H1 (cell line): ENCODE measurements at regions not wholly inside any gene's neighbourhood (a gene's known extent, or its start where the extent isn't known, plus 50 kb on each side); places are given as distances from the start of the nearest gene placed in this dataset.

Experiments used
- CTCF ChIA-PET: fragments of 300-600 bp; sonication (Branson Sonifier 250); formaldehyde crosslinking; loops from one replicate; lab custom pipeline; 2021; ENCODE audit not compliant: partially characterized antibody; lab: Charles Lee
- POLR2A ChIA-PET: fragments of 300-600 bp; sonication (Branson Sonifier 250); formaldehyde crosslinking; loops from one replicate; lab custom pipeline; 2021; ENCODE audit warnings: inconsistent platforms; ENCODE audit not compliant: partially characterized antibody; lab: Charles Lee
- DNase-seq, 2 experiments: peaks; one replicate each; pipeline versions ENCODE4 v3.0.0 to v3.0.0-alpha.2; 2010 to 2022; ENCODE audit warnings: low spot score in 2 of 2, low read depth in 1 of 2, mixed read lengths in 1 of 2
- FAIRE-seq: peaks from 2 replicates; lab custom pipeline; 2011; peaks lifted over from hg19 to GRCh38; lab: Jason Lieb, UNC
- H2AFZ ChIP-seq: 2 replicates; pipeline ENCODE4 v1.8.1; 2012; ENCODE audit warnings: low read length, inconsistent platforms
- H2AK5ac ChIP-seq: 2 replicates; pipeline ENCODE4 v1.6.1; 2013; ENCODE audit warnings: low read depth, low read length
- H2BK120ac ChIP-seq: replicated peaks from 2 replicates; pipeline ENCODE3; 2013; ENCODE audit warnings: low read depth, low read length, inconsistent platforms
- H2BK12ac ChIP-seq: 2 replicates; pipeline ENCODE4 v1.6.1; 2013; ENCODE audit warnings: low read depth, low read length
- H2BK15ac ChIP-seq: 2 replicates; pipeline ENCODE4 v1.6.1; 2013; ENCODE audit warnings: low read length
- H2BK20ac ChIP-seq: 2 replicates; pipeline ENCODE4 v1.6.1; 2013; ENCODE audit warnings: low read length
- H2BK5ac ChIP-seq: 2 replicates; pipeline ENCODE4 v1.6.1; 2013; ENCODE audit warnings: low read depth, low read length
- H3K14ac ChIP-seq: 2 replicates; pipeline ENCODE4 v1.6.1; 2013; ENCODE audit warnings: inconsistent platforms; ENCODE audit not compliant: insufficient read length
- H3K18ac ChIP-seq: 2 replicates; pipeline ENCODE4 v1.6.1; 2013; ENCODE audit warnings: low read length; ENCODE audit errors: extremely low read depth
- H3K23ac ChIP-seq: 2 replicates; pipeline ENCODE4 v1.6.1; 2013; ENCODE audit warnings: inconsistent platforms; ENCODE audit not compliant: insufficient read length
- H3K23me2 ChIP-seq: 2 replicates; pipeline ENCODE4 v1.6.1; 2013; ENCODE audit warnings: low read depth, low read length
- H3K27ac ChIP-seq: 2 replicates; pipeline ENCODE4 v1.6.1; 2011; ENCODE audit warnings: low read depth, low read length, inconsistent platforms
- H3K27me3 ChIP-seq, 4 experiments: replicated peaks in 1 of 4; 1 replicate in 1 of 4; 2 replicates in 3 of 4; pipeline versions ENCODE4 v1.6.1 to v1.8.1; 2011 to 2013; ENCODE audit warnings: low read length in 3 of 4, mild to moderate bottlenecking in 3 of 4, inconsistent platforms in 2 of 4, mixed read lengths in 2 of 4, moderate library complexity in 1 of 4; ENCODE audit not compliant: control insufficient read depth in 3 of 4, insufficient read depth in 3 of 4; ENCODE audit errors: extremely low read depth in 1 of 4
- H3K36me3 ChIP-seq, 4 experiments: 2 replicates each; pipeline versions ENCODE4 v1.6.1 to v1.8.1; 2011 to 2013; ENCODE audit warnings: mild to moderate bottlenecking in 4 of 4, low read length in 3 of 4, moderate library complexity in 2 of 4, control low read depth in 1 of 4, inconsistent platforms in 1 of 4; ENCODE audit not compliant: insufficient read depth in 4 of 4, control insufficient read depth in 2 of 4
- H3K4ac ChIP-seq: replicated peaks from 2 replicates; pipeline ENCODE3; 2013; ENCODE audit warnings: low read length, low read depth, mixed read lengths, inconsistent platforms; ENCODE audit not compliant: insufficient read length
- H3K4me1 ChIP-seq, 4 experiments: replicated peaks in 1 of 4; 1 replicate in 1 of 4; 2 replicates in 3 of 4; pipeline versions ENCODE4 v1.6.1 to v1.8.1; 2011 to 2013; ENCODE audit warnings: low read length in 3 of 4, inconsistent platforms in 2 of 4, mixed read lengths in 1 of 4; ENCODE audit not compliant: insufficient read depth in 4 of 4, control insufficient read depth in 3 of 4
- H3K4me2 ChIP-seq, 2 experiments: 2 replicates each; pipeline versions ENCODE4 v1.6.1 to v1.8.1; 2011 to 2013; ENCODE audit warnings: low read depth in 2 of 2, low read length in 2 of 2, control low read depth in 1 of 2, inconsistent platforms in 1 of 2, mild to moderate bottlenecking in 1 of 2; ENCODE audit not compliant: insufficient read depth in 1 of 2
- H3K4me3 ChIP-seq, 4 experiments: fragments of 200-600, 300-600 bp in 1 of 4; sonication (generic), shearing (Covaris generic), sonication (Bioruptor Twin) in 1 of 4; 2 replicates each; pipeline versions ENCODE4 v1.5.1 to v1.8.1; 2011 to 2016; ENCODE audit warnings: low read length in 4 of 4, low read depth in 3 of 4, control low read depth in 2 of 4, inconsistent platforms in 2 of 4, mild to moderate bottlenecking in 2 of 4, mixed read lengths in 1 of 4, moderate library complexity in 1 of 4; ENCODE audit not compliant: insufficient read depth in 2 of 4; ENCODE audit errors: extremely low read depth in 1 of 4
- H3K56ac ChIP-seq: replicated peaks from 2 replicates; pipeline ENCODE3; 2013; ENCODE audit warnings: low read depth, mild to moderate bottlenecking, mixed read lengths, low read length, inconsistent platforms; ENCODE audit not compliant: insufficient read length
- H3K79me1 ChIP-seq: 2 replicates; pipeline ENCODE4 v1.6.1; 2013; ENCODE audit warnings: low read depth, low read length, control low read depth
- H3K79me2 ChIP-seq, 2 experiments: 2 replicates each; pipeline versions ENCODE4 v1.6.1 to v1.8.1; 2012 to 2013; ENCODE audit warnings: low read length in 2 of 2, mild to moderate bottlenecking in 2 of 2, inconsistent platforms in 1 of 2; ENCODE audit not compliant: insufficient read depth in 2 of 2, control insufficient read depth in 1 of 2
- H3K9ac ChIP-seq, 4 experiments: replicated peaks in 1 of 4; 1 replicate in 1 of 4; 2 replicates in 3 of 4; pipeline versions ENCODE4 v1.6.1 to v1.8.1; 2011 to 2013; ENCODE audit warnings: low read depth in 3 of 4, low read length in 3 of 4, control low read depth in 2 of 4, mild to moderate bottlenecking in 2 of 4, moderate library complexity in 2 of 4, inconsistent platforms in 1 of 4; ENCODE audit errors: extremely low read depth in 1 of 4
- H3K9me3 ChIP-seq, 2 experiments: 2 replicates each; pipeline versions ENCODE4 v1.6.1 to v1.8.1; 2012 to 2013; ENCODE audit warnings: mild to moderate bottlenecking in 2 of 2, moderate library complexity in 2 of 2, control low read depth in 1 of 2, inconsistent platforms in 1 of 2, low read depth in 1 of 2, low read length in 1 of 2, mixed read lengths in 1 of 2; ENCODE audit not compliant: insufficient read depth in 2 of 2
- H4K20me1 ChIP-seq, 2 experiments: replicated peaks in 1 of 2; 2 replicates each; pipeline versions ENCODE3 to v1.8.1; 2011 to 2013; ENCODE audit warnings: inconsistent platforms in 2 of 2, low read length in 2 of 2, mild to moderate bottlenecking in 1 of 2; ENCODE audit not compliant: insufficient read depth in 2 of 2, control insufficient read depth in 1 of 2
- H4K5ac ChIP-seq: 2 replicates; pipeline ENCODE4 v1.6.1; 2013; ENCODE audit warnings: low read length, low read depth, mixed read lengths, inconsistent platforms; ENCODE audit not compliant: insufficient read length
- H4K8ac ChIP-seq: 2 replicates; pipeline ENCODE4 v1.8.0; 2013; ENCODE audit warnings: mild to moderate bottlenecking, moderate library complexity, low read length, inconsistent platforms; ENCODE audit not compliant: insufficient read depth; ENCODE audit errors: extremely low read depth
- H4K91ac ChIP-seq: replicated peaks from 2 replicates; pipeline ENCODE3; 2013; ENCODE audit warnings: low read length, mixed read lengths, inconsistent platforms; ENCODE audit not compliant: insufficient read length
- BACH1 ChIP-seq: IDR thresholded peaks from 2 replicates; pipeline ENCODE4 v1.6.1; 2012; ENCODE audit warnings: low read length, improper control_type of control experiment
- CBX5 ChIP-seq: fragments of 300-800, 300-1000 bp; sonication (generic); IDR thresholded peaks from 2 replicates; pipeline ENCODE4 v1.7.1; 2016; ENCODE audit warnings: antibody characterized with exemption, low read length, low read depth
- CBX8 ChIP-seq: fragments of 300-800, 300-1000 bp; sonication (generic); IDR thresholded peaks from 2 replicates; pipeline ENCODE4 v1.7.1; 2016; ENCODE audit warnings: low read depth, low read length, borderline replicate concordance
- MAFK ChIP-seq: IDR thresholded peaks from 2 replicates; pipeline ENCODE4 v1.6.1; 2012; ENCODE audit warnings: low read depth, mild to moderate bottlenecking, improper control_type of control experiment, low read length
- NANOG ChIP-seq: IDR thresholded peaks from 2 replicates; pipeline ENCODE4 v1.6.1; 2011; ENCODE audit warnings: low read length, low read depth, mild to moderate bottlenecking, inconsistent platforms; ENCODE audit not compliant: insufficient read depth, poor library complexity, severe bottlenecking
- POLR2A ChIP-seq, 2 experiments: IDR thresholded peaks; 1 replicate in 1 of 2; 2 replicates in 1 of 2; pipeline ENCODE4 v1.6.1; 2011; ENCODE audit warnings: low read depth in 2 of 2, low read length in 2 of 2, mild to moderate bottlenecking in 2 of 2; ENCODE audit errors: control extremely low read depth in 1 of 2
- POLR2AphosphoS5 ChIP-seq: IDR thresholded peaks from 2 replicates; pipeline ENCODE4 v1.6.1; 2011; ENCODE audit warnings: low read depth, low read length
- RBBP5 ChIP-seq: IDR thresholded peaks from 2 replicates; pipeline ENCODE4 v1.7.1; 2012; ENCODE audit warnings: low read depth, mild to moderate bottlenecking, inconsistent platforms, low read length, moderate library complexity, borderline replicate concordance
- SIRT6 ChIP-seq: IDR thresholded peaks from one replicate; pipeline ENCODE4 v1.7.1; 2012; ENCODE audit warnings: low read length, inconsistent platforms
- WGBS, 2 experiments: shearing (Covaris generic) in 1 of 2; methylation state at CpG; one replicate each; pipeline versions ENCODE4 v1.1.6 to v1.1.7; 2013 to 2015; ENCODE audit warnings: low lambda C conversion rate in 2 of 2, mixed read lengths in 2 of 2, inconsistent platforms in 1 of 2, low coverage in 1 of 2, missing lambda C conversion rate in 1 of 2; ENCODE audit not compliant: insufficient replicate concordance in 2 of 2, insufficient coverage in 1 of 2, insufficient read length in 1 of 2; ENCODE audit errors: extremely low coverage in 1 of 2, missing lambda C conversion rate in 1 of 2; 5-methylcytosine and 5-hydroxymethylcytosine counted together
- TF ChIP-seq, protein P1 (sequence below): IDR thresholded peaks from 2 replicates; pipeline ENCODE4 v1.6.1; 2011; ENCODE audit warnings: low read depth, mild to moderate bottlenecking, low read length; ENCODE audit not compliant: insufficient read depth

GRCh38 chr9:117784996-117785395 is 80.8 kb downstream of the TLR4 start:
- H2BK20ac ChIP-seq, result no peak overlapping the region
- no peaks in the 10 kb centered on the region for H3K36me3 ChIP-seq
- H3K9ac ChIP-seq, result no peak overlapping the region
- POLR2A ChIA-PET, result no interaction called here
- H3K4me1 ChIP-seq, result peaks cover 0 to 2% (median 0%) of the 10 kb centered on the region in 4 experiments; a peak in 1 of 7 replicates
- DNase-seq (no peak), FAIRE-seq (no peak)
- H3K9me3 ChIP-seq, result no peaks in the 10 kb centered on the region
- H3K4me3 ChIP-seq, result no peak overlapping the region
- no peak overlapping the region for H2AFZ ChIP-seq
- no peak overlapping the region for H2BK120ac ChIP-seq
- H2BK5ac ChIP-seq, result no peak overlapping the region
- H3K27me3 ChIP-seq, result no peaks in the 10 kb centered on the region
- 82% methylated on average over 1 of the region's 1 CpG; no CpG with 5 or more reads in 1 of the 2 experiments for WGBS, 2 experiments
- no peak overlapping the region for H3K4ac ChIP-seq
- H3K23ac ChIP-seq, result no peak overlapping the region
- no peak overlapping the region for H3K56ac ChIP-seq
- no peak overlapping the region for H2BK15ac ChIP-seq
- no peak overlapping the region for H4K5ac ChIP-seq
- no peaks in the 10 kb centered on the region for H3K23me2 ChIP-seq
- H3K79me2 ChIP-seq, result no peaks in the 10 kb centered on the region
- no peak overlapping the region for H3K4me2 ChIP-seq
- no peak overlapping the region for H2BK12ac ChIP-seq
- H3K18ac ChIP-seq, result no peak overlapping the region
- no peak overlapping the region for H2AK5ac ChIP-seq
- CTCF ChIA-PET, result interaction anchor here (0.9 to 2.8 kb wide), 6 partner anchors 9 to 743 kb away, joined by 3 to 8 read pairs (median 5); no protein-coding TSS in a partner anchor
- H3K14ac ChIP-seq, result no peak overlapping the region
- TF ChIP-seq CBX8 (no peak), POLR2A (IDR thresholded peaks at IDR 0.05; ENCODE audit: control extremely low read depth in 1 of 2, low read depth in 2 of 2, low read length in 2 of 2) (no peak), SIRT6 (no peak), BACH1 (no peak), POLR2AphosphoS5 (no peak), CBX5 (no peak), MAFK (no peak), NANOG (no peak), RBBP5 (no peak)
- TF ChIP-seq, protein P1, sequence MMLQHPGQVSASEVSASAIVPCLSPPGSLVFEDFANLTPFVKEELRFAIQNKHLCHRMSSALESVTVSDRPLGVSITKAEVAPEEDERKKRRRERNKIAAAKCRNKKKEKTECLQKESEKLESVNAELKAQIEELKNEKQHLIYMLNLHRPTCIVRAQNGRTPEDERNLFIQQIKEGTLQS, result no peak
- H3K79me1 ChIP-seq, result no peaks in the 10 kb centered on the region
- no peak overlapping the region for H4K91ac ChIP-seq
- H3K27ac ChIP-seq, result no peak overlapping the region
- no peak overlapping the region for H4K8ac ChIP-seq
- H4K20me1 ChIP-seq, result no peaks in the 10 kb centered on the region
